ENCODE measurements at regions not wholly inside any gene's neighbourhood (a gene's known extent, or its start where the extent isn't known, plus 50 kb on each side); places are given as distances from the start of the nearest gene placed in this dataset.

DNA sequence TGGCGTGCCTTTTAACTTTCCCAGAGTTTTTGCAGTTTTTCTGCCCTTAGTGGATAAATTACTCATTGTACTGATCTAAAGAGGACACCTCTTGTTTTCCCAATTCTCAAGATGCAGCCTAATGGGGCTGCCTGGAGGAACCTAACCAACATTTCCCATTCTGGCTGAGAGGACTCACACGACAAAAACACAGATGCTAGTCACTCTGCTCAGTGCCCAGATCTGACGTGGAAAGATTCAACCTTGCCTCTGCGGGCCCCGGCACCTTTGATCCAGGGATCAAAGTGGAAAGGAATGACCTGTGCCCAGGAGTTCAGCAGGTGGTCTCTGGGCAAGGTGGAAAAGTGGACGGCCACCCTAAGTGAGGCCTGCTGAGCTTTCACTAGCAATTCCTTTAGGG is 162.4 kb upstream of the FMN2 start:
- Mint-ChIP-seq H3K27me3 (ENCODE audit: insufficient read depth, low read depth, poor library complexity) (no peaks in the 10 kb centered on the region), H3K4me1 (0 out of 3 replicates have a peak, but pooled peaks cover 2% of the 10 kb centered on the region), H3K36me3 (ENCODE audit: low read depth) (peaks cover 8% of the 10 kb centered on the region; the same call in 2 of the 3 replicates), H3K27ac (no peak overlapping the region), H3K9me3 (peaks cover 12% of the 10 kb centered on the region), H3K4me3 (no peak overlapping the region)
- no peaks in the 10 kb centered on the region for H3K27me3 ChIP-seq (ENCODE audit: insufficient read depth)
- H2AFZ ChIP-seq = peak overlapping the region; percentile 78
- H3F3A ChIP-seq (replicated peaks; ENCODE audit: low read depth) = no peaks in the 10 kb centered on the region
- no peaks in the 10 kb centered on the region for H3K9me2 ChIP-seq (ENCODE audit: insufficient read depth)
- no peaks in the 10 kb centered on the region for H3K79me2 ChIP-seq (replicated peaks; ENCODE audit: insufficient read depth)
- H3K36me3 ChIP-seq (ENCODE audit: insufficient read depth) = no peaks in the 10 kb centered on the region; the same call in 1 of the 2 replicates
- DNase-seq (ENCODE audit: low spot score) (no peak), ATAC-seq (no peak)
- no peak overlapping the region for H3K4me3 ChIP-seq
- H4K20me1 ChIP-seq (replicated peaks; ENCODE audit: insufficient read depth) = no peaks in the 10 kb centered on the region
- H3K4me2 ChIP-seq = no peak overlapping the region
- H3K4me1 ChIP-seq (ENCODE audit: insufficient read depth) = no peaks in the 10 kb centered on the region
- TF ChIP-seq EZH2phosphoT487 (IDR thresholded peaks at IDR 0.05; ENCODE audit: unreplicated experiment) (no peak), POLR2AphosphoS5 (IDR thresholded peaks at IDR 0.05; ENCODE audit: low read depth) (no peak), CTCF (conservative IDR thresholded peaks at IDR 0.05; ENCODE audit: low read depth in 2 of 2) (no peak), ZNF114 (CRISPR knock-in tag; IDR thresholded peaks at IDR 0.05) (no peak), REST (IDR thresholded peaks at IDR 0.05; ENCODE audit: unreplicated experiment) (no peak), NANOG (IDR thresholded peaks at IDR 0.05; ENCODE audit: borderline replicate concordance) (no peak), JUNB (IDR thresholded peaks at IDR 0.05; ENCODE audit: unreplicated experiment) (no peak), CREB1 (CRISPR knock-in tag; IDR thresholded peaks at IDR 0.05; ENCODE audit: low read depth) (no peak), ZNF462 (CRISPR knock-in tag; IDR thresholded peaks at IDR 0.05) (no peak), EZH2 (IDR thresholded peaks at IDR 0.05; ENCODE audit: low read depth, unreplicated experiment) (no peak), ZNF331 (CRISPR knock-in tag; IDR thresholded peaks at IDR 0.05; ENCODE audit: low read depth) (no peak), ETS1 (IDR thresholded peaks at IDR 0.05) (no peak), STAT1 (IDR thresholded peaks at IDR 0.05; ENCODE audit: unreplicated experiment) (no peak)
- H3K27ac ChIP-seq (ENCODE audit: low read depth) = no peak overlapping the region

All from GM23338 (cell line).